GM12872 (cell line): ENCODE measurements at regions not wholly inside any gene's neighbourhood (a gene's known extent, or its start where the extent isn't known, plus 50 kb on each side); places are given as distances from the start of the nearest gene placed in this dataset.

Experiments used
- TF ChIP-seq, protein P1 (sequence below): IDR thresholded peaks from 3 replicates; pipeline ENCODE4 v1.5.1; 2011; ENCODE audit warnings: low read depth, mild to moderate bottlenecking, low read length, moderate library complexity; ENCODE audit not compliant: insufficient read depth

DNA sequence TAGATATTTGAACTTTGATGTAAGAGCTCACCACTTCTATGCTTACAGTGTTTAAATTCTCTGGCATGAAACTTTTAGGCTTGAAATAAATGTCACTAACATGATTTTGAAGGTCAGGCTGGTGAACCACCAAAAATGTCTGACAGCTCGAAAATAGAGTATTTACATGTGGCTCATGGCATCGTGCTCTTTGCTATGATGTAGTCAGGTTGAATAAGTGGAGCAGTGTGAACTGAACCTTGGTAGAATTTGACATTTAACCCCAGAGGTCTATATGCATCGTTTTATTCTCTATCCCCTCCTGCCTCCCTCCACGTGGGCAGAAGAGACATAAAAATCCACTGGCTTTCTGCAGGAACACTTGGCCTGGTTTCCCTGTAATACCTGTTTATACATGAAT, 369.7 kb upstream of the ATP2B1 start:
- TF ChIP-seq, protein P1, sequence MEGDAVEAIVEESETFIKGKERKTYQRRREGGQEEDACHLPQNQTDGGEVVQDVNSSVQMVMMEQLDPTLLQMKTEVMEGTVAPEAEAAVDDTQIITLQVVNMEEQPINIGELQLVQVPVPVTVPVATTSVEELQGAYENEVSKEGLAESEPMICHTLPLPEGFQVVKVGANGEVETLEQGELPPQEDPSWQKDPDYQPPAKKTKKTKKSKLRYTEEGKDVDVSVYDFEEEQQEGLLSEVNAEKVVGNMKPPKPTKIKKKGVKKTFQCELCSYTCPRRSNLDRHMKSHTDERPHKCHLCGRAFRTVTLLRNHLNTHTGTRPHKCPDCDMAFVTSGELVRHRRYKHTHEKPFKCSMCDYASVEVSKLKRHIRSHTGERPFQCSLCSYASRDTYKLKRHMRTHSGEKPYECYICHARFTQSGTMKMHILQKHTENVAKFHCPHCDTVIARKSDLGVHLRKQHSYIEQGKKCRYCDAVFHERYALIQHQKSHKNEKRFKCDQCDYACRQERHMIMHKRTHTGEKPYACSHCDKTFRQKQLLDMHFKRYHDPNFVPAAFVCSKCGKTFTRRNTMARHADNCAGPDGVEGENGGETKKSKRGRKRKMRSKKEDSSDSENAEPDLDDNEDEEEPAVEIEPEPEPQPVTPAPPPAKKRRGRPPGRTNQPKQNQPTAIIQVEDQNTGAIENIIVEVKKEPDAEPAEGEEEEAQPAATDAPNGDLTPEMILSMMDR = no peak

DNA sequence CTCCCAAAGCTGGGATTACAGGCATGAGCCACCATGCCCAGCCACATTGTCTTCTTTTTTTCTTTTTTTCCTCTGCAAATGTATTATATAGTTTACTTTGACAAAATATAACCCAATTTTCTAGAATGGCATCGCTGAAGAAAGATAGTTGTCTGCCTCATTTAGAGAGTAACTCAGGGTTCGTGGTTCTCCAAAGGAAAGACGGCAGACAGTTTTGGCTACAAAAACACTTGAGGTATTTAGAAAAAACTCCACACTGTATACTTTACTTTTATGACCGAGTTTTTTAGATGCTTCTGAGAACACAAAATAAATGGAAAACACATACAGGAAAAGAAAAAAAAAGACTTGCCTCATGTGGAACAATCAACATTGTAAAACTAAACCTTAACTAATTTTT, 369.1 kb upstream of the ATP2B1 start:
- TF ChIP-seq, protein P1 = no peak

DNA sequence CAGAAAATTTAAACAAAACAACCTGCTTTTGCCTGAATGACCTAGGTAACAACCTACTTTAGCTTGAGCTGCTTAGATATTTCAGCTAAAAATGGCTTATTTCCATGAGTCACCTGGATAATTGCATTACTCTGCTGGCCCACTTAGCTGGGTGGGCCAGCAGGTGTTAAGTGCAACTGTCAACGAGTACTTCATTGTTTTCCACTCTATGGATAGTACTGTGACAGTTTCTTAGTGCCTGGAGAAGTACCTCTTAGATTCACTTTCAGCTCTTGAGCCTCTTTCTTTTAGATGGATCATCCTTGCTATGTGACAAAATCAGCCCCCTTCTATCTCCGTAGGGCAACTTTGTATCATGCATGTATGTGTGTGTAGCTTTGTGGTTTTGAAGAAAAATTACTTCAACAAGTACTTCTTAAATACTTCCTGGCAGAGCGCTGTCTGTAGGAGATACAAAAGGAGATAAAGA, 368.2 kb upstream of the ATP2B1 start:
- TF ChIP-seq, protein P1 = no peak

DNA sequence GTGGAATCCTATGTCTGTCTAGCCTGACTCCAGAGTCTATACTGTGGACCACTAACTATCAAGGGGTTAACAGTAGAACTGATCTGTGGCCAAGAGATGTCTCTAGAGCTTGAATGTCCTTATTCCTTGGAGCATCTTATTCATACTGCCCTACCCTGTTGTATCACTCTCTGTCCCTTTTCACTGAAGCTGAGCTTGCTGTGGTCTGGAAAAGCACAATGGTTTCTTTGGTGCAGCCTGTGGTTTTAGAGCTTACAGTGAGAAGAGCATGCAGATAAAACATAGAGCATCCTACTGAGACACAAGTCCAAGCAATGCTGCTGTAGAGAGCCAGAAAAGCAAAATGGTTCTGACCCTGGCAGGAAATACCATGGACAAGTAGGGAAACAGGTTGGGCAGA, 367.0 kb upstream of the ATP2B1 start:
- TF ChIP-seq, protein P1 = no peak

DNA sequence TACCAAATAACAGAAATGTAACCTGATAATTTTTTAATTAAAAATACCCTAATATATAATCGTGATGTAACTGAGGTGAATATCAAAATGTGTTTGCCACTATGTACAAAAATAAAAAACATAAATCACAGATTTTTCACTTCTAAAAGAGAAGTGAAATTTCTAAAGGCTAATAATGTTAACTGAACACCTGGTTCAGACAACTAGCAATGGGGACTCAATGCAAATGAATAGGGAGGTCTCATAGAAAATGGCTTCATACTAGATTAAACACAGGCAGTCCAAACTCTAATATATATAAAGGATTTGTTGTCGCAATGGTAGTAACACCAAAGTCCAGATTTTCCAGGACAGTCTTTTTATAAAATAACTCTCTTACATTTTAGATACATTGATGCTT, 365.4 kb upstream of the ATP2B1 start:
- TF ChIP-seq, protein P1 = no peak

DNA sequence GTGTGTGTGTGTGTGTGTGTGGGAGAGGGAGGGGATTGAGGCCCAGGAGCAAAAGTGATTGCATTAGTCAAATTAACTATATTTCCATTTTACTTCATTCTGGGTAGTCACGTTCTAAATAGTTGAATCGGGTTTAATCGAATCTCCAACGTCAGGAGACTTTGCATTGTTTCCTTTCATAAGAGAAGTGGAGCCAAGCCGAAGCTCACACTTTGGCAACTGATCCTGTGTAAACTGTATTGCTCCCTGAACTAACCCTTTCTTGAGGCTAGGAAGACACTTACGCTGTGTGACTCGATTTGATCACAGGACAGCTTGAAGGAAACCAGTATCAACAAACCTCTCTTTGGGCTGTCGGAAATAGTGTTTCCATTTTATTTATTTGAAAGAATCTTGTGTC, 363.4 kb upstream of the ATP2B1 start:
- TF ChIP-seq, protein P1 = no peak

DNA sequence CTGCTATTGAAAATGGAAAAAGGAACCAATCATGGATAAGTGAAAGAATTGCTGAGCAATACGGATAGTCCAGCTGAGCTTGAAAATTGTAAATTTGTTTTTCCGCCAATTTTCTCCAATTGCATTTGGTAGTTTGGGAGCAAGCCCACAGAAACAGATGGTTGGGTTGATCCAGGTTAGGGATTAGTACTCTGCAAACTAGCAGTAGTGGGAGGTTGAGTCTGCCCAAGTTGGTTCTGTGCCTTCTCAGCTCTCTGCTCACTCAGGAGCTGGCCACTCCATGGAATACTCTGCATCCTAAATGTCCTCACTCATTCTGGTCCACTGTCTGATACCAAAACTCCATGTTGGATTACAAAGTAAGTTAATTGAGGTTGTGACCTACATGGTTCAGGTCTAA, 361.1 kb upstream of the ATP2B1 start:
- TF ChIP-seq, protein P1 = no peak

DNA sequence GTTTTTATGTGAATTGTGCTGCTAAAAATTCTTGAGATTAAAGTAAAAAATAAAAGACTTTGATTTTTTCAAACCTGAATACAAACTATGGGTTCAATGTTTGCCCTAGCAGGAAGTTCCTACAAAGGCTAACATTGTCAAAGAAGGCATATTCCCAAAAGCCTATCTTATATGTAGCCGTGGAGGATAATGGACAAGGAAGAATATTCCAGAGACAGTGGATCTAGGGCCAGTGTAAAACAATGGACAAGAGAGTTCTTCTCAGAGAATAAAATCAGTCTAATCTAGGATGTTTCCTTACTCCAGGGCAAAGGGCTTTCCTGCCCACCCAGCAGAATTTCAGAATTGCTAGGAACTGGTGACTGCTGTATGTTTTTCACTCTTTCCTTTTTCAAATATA, 359.2 kb upstream of the ATP2B1 start:
- TF ChIP-seq, protein P1 = no peak
